WTC11 (cell line): ENCODE measurements at regions not wholly inside any gene's neighbourhood (a gene's known extent, or its start where the extent isn't known, plus 50 kb on each side); places are given as distances from the start of the nearest gene placed in this dataset.

Experiments used
- ATAC-seq: fragments of 200-7000 bp; cut with Tn5 transposase; 2 replicates; pipeline ENCODE4 v1.10.0; 2021; ENCODE audit warnings: mild to moderate bottlenecking, moderate library complexity
- CTCF ChIA-PET: fragments of 300-600 bp; sonication (Branson Sonifier 250); formaldehyde crosslinking; loops from one replicate; lab custom pipeline; 2021; ENCODE audit warnings: antibody characterized with exemption; lab: Charles Lee
- POLR2A ChIA-PET: fragments of 350-600 bp; sonication (Branson Sonifier 250); formaldehyde crosslinking; loops from one replicate; lab custom pipeline; 2021; ENCODE audit warnings: antibody characterized with exemption; lab: Charles Lee
- DNase-seq: peaks from one replicate; pipeline ENCODE4 v3.0.0; 2021; ENCODE audit warnings: low spot score
- H3K27ac Mint-ChIP-seq: 2 replicates; pipeline ENCODE4 v1.8.0; 2021; ENCODE audit warnings: mixed read lengths
- H3K27me3 Mint-ChIP-seq: 2 replicates; pipeline ENCODE4 v1.8.0; 2021; ENCODE audit warnings: low read depth, mild to moderate bottlenecking, moderate library complexity, mixed read lengths
- H3K36me3 Mint-ChIP-seq: 2 replicates; pipeline ENCODE4 v1.8.0; 2021; ENCODE audit warnings: mixed read lengths
- H3K4me1 Mint-ChIP-seq: 2 replicates; pipeline ENCODE4 v1.8.0; 2022; ENCODE audit warnings: mixed read lengths
- H3K4me3 Mint-ChIP-seq: 2 replicates; pipeline ENCODE4 v1.8.0; 2021; ENCODE audit warnings: mild to moderate bottlenecking, moderate library complexity, mixed read lengths
- H3K9me3 Mint-ChIP-seq: 2 replicates; pipeline ENCODE4 v1.8.0; 2021; ENCODE audit warnings: mixed read lengths
- ELF4 ChIP-seq: sonication (generic); formaldehyde crosslinking; IDR thresholded peaks from 2 replicates; pipeline ENCODE4 v1.8.1; 2022; ENCODE audit warnings: low read depth, mild to moderate bottlenecking, moderate library complexity, missing genetic modification reagents
- ESRRA ChIP-seq: sonication (generic); formaldehyde crosslinking; IDR thresholded peaks from 2 replicates; pipeline ENCODE4 v1.8.1; 2022; ENCODE audit warnings: mild to moderate bottlenecking, missing genetic modification reagents, borderline replicate concordance
- GTF2I ChIP-seq: fragments of 250-450 bp; sonication (Bioruptor Pico); conservative IDR thresholded peaks from 2 replicates; pipeline ENCODE4 v1.4.0; 2021; ENCODE audit warnings: mild to moderate bottlenecking
- KAT7 ChIP-seq: sonication (generic); formaldehyde crosslinking; IDR thresholded peaks from 2 replicates; pipeline ENCODE4 v1.8.1; 2023; ENCODE audit warnings: missing genetic modification reagents, mild to moderate bottlenecking, borderline replicate concordance
- NFATC4 ChIP-seq: fragments of 250-450 bp; sonication (Bioruptor Pico); IDR thresholded peaks from 2 replicates; pipeline ENCODE4 v1.9.0; 2021; ENCODE audit warnings: mild to moderate bottlenecking
- NR3C1 ChIP-seq: sonication (generic); formaldehyde crosslinking; conservative IDR thresholded peaks from 2 replicates; pipeline ENCODE4 v1.8.1; 2023; ENCODE audit warnings: low read depth, mild to moderate bottlenecking, missing genetic modification reagents
- ZBTB21 ChIP-seq: sonication (generic); formaldehyde crosslinking; IDR thresholded peaks from 2 replicates; pipeline ENCODE4 v1.8.1; 2023; ENCODE audit warnings: mild to moderate bottlenecking, missing genetic modification reagents, borderline replicate concordance
- TF ChIP-seq, protein P1 (sequence below): fragments of 250-450 bp; sonication (Bioruptor Pico); IDR thresholded peaks from 2 replicates; pipeline ENCODE4 v1.9.0; 2021; ENCODE audit warnings: mild to moderate bottlenecking, borderline replicate concordance
- TF ChIP-seq, protein P2 (sequence below): sonication (generic); formaldehyde crosslinking; IDR thresholded peaks from 2 replicates; pipeline ENCODE4 v1.8.0; 2023; ENCODE audit warnings: missing genetic modification reagents, mild to moderate bottlenecking, borderline replicate concordance
- TF ChIP-seq, protein P3 (sequence below): sonication (generic); formaldehyde crosslinking; IDR thresholded peaks from 2 replicates; pipeline ENCODE4 v1.8.0; 2022; ENCODE audit warnings: mild to moderate bottlenecking, missing genetic modification reagents
- TF ChIP-seq, protein P4 (sequence below): sonication (generic); formaldehyde crosslinking; IDR thresholded peaks from 2 replicates; pipeline ENCODE4 v1.8.1; 2022; ENCODE audit warnings: missing genetic modification reagents, borderline replicate concordance

DNA sequence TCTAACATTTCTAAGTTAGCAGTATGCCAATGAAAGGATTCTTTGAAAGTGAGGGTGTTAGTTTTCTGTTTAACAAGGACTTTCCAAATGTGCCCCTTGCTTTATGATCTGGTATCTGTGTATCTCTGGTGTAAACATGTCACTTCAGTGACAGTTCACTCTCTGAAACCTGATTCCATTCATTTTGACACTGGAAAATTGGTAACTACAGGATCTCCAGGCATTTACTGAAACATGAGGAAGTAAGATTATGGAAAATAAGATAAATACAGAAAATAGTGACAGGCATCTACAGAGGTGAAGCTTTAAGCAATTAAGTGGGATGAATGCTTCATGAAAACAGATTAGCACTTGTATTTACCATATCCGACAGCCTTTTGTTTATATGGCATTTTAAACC is 101.6 kb upstream of the MYO16 start:
- ChIA-PET CTCF (no interaction called here), POLR2A (no interaction called here)
- ATAC-seq (no peak), DNase-seq (no peak)
- Mint-ChIP-seq H3K36me3 (no peaks in the 10 kb centered on the region; the same call in 1 of the 2 replicates), H3K4me1 (peaks cover 6% of the 10 kb centered on the region), H3K9me3 (peaks cover 14% of the 10 kb centered on the region), H3K4me3 (no peak overlapping the region), H3K27me3 (no peaks in the 10 kb centered on the region), H3K27ac (no peak overlapping the region)
- no peak for TF ChIP-seq NR3C1 (CRISPR knock-in tag)
- TF ChIP-seq, protein P1, sequence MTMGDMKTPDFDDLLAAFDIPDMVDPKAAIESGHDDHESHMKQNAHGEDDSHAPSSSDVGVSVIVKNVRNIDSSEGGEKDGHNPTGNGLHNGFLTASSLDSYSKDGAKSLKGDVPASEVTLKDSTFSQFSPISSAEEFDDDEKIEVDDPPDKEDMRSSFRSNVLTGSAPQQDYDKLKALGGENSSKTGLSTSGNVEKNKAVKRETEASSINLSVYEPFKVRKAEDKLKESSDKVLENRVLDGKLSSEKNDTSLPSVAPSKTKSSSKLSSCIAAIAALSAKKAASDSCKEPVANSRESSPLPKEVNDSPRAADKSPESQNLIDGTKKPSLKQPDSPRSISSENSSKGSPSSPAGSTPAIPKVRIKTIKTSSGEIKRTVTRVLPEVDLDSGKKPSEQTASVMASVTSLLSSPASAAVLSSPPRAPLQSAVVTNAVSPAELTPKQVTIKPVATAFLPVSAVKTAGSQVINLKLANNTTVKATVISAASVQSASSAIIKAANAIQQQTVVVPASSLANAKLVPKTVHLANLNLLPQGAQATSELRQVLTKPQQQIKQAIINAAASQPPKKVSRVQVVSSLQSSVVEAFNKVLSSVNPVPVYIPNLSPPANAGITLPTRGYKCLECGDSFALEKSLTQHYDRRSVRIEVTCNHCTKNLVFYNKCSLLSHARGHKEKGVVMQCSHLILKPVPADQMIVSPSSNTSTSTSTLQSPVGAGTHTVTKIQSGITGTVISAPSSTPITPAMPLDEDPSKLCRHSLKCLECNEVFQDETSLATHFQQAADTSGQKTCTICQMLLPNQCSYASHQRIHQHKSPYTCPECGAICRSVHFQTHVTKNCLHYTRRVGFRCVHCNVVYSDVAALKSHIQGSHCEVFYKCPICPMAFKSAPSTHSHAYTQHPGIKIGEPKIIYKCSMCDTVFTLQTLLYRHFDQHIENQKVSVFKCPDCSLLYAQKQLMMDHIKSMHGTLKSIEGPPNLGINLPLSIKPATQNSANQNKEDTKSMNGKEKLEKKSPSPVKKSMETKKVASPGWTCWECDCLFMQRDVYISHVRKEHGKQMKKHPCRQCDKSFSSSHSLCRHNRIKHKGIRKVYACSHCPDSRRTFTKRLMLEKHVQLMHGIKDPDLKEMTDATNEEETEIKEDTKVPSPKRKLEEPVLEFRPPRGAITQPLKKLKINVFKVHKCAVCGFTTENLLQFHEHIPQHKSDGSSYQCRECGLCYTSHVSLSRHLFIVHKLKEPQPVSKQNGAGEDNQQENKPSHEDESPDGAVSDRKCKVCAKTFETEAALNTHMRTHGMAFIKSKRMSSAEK (CRISPR knock-in tag), result no peak
- TF ChIP-seq ESRRA, result no peak

DNA sequence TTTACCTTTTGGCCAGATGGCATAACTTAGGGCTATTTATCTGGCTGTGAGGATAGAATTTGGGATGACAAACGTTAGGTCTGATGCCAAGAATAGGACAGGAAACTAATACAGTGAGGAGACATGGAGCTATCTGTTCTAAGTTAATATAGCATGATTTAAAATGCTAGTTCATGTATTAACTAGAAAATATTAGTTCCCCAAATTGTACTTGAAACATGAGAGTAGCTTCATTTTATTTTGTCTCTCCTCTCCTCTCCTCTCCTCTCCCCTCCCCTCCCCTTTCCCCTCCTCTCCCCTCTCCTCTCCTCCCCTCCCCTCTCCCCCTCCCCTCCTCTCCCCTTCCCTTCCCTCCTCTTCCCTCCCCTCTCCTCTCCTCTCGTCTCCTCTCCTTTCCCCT is 101.1 kb upstream of the MYO16 start:
- ATAC-seq, result no peak
- DNase-seq, result no peak
- H3K9me3 Mint-ChIP-seq, result peaks cover 10% of the 10 kb centered on the region
- no peak overlapping the region for H3K4me3 Mint-ChIP-seq
- peaks cover 6% of the 10 kb centered on the region for H3K4me1 Mint-ChIP-seq
- ChIA-PET CTCF (no interaction called here), POLR2A (no interaction called here)
- H3K27ac Mint-ChIP-seq, result no peak overlapping the region
- H3K36me3 Mint-ChIP-seq, result no peaks in the 10 kb centered on the region; the same call in 1 of the 2 replicates
- no peaks in the 10 kb centered on the region for H3K27me3 Mint-ChIP-seq
- TF ChIP-seq NFATC4 (CRISPR knock-in tag) (no peak), ZBTB21 (CRISPR knock-in tag) (no peak), GTF2I (CRISPR knock-in tag) (no peak), NR3C1 (CRISPR knock-in tag) (no peak), ELF4 (no peak), KAT7 (no peak)
- TF ChIP-seq, protein P2, sequence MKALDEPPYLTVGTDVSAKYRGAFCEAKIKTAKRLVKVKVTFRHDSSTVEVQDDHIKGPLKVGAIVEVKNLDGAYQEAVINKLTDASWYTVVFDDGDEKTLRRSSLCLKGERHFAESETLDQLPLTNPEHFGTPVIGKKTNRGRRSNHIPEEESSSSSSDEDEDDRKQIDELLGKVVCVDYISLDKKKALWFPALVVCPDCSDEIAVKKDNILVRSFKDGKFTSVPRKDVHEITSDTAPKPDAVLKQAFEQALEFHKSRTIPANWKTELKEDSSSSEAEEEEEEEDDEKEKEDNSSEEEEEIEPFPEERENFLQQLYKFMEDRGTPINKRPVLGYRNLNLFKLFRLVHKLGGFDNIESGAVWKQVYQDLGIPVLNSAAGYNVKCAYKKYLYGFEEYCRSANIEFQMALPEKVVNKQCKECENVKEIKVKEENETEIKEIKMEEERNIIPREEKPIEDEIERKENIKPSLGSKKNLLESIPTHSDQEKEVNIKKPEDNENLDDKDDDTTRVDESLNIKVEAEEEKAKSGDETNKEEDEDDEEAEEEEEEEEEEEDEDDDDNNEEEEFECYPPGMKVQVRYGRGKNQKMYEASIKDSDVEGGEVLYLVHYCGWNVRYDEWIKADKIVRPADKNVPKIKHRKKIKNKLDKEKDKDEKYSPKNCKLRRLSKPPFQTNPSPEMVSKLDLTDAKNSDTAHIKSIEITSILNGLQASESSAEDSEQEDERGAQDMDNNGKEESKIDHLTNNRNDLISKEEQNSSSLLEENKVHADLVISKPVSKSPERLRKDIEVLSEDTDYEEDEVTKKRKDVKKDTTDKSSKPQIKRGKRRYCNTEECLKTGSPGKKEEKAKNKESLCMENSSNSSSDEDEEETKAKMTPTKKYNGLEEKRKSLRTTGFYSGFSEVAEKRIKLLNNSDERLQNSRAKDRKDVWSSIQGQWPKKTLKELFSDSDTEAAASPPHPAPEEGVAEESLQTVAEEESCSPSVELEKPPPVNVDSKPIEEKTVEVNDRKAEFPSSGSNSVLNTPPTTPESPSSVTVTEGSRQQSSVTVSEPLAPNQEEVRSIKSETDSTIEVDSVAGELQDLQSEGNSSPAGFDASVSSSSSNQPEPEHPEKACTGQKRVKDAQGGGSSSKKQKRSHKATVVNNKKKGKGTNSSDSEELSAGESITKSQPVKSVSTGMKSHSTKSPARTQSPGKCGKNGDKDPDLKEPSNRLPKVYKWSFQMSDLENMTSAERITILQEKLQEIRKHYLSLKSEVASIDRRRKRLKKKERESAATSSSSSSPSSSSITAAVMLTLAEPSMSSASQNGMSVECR (CRISPR knock-in tag), result no peak
- TF ChIP-seq, protein P3, sequence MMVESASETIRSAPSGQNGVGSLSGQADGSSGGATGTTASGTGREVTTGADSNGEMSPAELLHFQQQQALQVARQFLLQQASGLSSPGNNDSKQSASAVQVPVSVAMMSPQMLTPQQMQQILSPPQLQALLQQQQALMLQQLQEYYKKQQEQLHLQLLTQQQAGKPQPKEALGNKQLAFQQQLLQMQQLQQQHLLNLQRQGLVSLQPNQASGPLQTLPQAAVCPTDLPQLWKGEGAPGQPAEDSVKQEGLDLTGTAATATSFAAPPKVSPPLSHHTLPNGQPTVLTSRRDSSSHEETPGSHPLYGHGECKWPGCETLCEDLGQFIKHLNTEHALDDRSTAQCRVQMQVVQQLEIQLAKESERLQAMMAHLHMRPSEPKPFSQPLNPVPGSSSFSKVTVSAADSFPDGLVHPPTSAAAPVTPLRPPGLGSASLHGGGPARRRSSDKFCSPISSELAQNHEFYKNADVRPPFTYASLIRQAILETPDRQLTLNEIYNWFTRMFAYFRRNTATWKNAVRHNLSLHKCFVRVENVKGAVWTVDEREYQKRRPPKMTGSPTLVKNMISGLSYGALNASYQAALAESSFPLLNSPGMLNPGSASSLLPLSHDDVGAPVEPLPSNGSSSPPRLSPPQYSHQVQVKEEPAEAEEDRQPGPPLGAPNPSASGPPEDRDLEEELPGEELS (CRISPR knock-in tag), result no peak
- TF ChIP-seq, protein P4, sequence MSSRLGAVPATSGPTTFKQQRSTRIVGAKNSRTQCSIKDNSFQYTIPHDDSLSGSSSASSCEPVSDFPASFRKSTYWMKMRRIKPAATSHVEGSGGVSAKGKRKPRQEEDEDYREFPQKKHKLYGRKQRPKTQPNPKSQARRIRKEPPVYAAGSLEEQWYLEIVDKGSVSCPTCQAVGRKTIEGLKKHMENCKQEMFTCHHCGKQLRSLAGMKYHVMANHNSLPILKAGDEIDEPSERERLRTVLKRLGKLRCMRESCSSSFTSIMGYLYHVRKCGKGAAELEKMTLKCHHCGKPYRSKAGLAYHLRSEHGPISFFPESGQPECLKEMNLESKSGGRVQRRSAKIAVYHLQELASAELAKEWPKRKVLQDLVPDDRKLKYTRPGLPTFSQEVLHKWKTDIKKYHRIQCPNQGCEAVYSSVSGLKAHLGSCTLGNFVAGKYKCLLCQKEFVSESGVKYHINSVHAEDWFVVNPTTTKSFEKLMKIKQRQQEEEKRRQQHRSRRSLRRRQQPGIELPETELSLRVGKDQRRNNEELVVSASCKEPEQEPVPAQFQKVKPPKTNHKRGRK, result no peak
